Ovary (tissue), 3 donors: ENCODE measurements at regions not wholly inside any gene's neighbourhood (a gene's known extent, or its start where the extent isn't known, plus 50 kb on each side); places are given as distances from the start of the nearest gene placed in this dataset.

Experiments used
- CTCF ChIP-seq, 3 donors: fragments of 450-650 bp in 2 of 3; fragments of 200-600 bp in 1 of 3; IDR thresholded peaks; one replicate each; pipeline versions ENCODE4 v1.5.1 to v1.8.0; 2016 to 2022; ENCODE audit warnings: antibody characterized with exemption in 3 of 3, mild to moderate bottlenecking in 1 of 3
- EP300 ChIP-seq: sonication (generic); formaldehyde crosslinking; IDR thresholded peaks from one replicate; pipeline ENCODE4 v1.6.1; 2017; ENCODE audit warnings: antibody characterized with exemption
- POLR2A ChIP-seq: fragments of 450-650 bp; IDR thresholded peaks from one replicate; pipeline ENCODE4 v1.6.1; 2017; ENCODE audit warnings: antibody characterized with exemption, mild to moderate bottlenecking, moderate library complexity
- donor health status: DM: no; HTN: no; CAD: no.

GRCh38 chr10:3660753-3661152 lies 124.3 kb downstream of the KLF6 start:
- no peak for TF ChIP-seq POLR2A
- TF ChIP-seq CTCF (IDR thresholded peaks at IDR 0.05), result no peak
- no peak for TF ChIP-seq EP300
